PC-3 (cell line): ENCODE measurements at regions not wholly inside any gene's neighbourhood (a gene's known extent, or its start where the extent isn't known, plus 50 kb on each side); places are given as distances from the start of the nearest gene placed in this dataset.

Experiments
- ATAC-seq: fragments of 200-7000 bp; cut with Tn5 transposase; 2 replicates; pipeline ENCODE4 v1.9.1; 2020; ENCODE audit warnings: mild to moderate bottlenecking, moderate library complexity
- BruUV-seq: library from RNA; stranded (reverse); fragments of 400-500 nt; replicated peaks from 2 replicates; lab custom pipeline; 2021; lab: Mats Ljungman, UMichigan
- CTCF ChIA-PET: fragments of 300-600 bp; sonication (Branson Sonifier 250); formaldehyde crosslinking; loops from one replicate; lab custom pipeline; 2022; ENCODE audit warnings: antibody characterized with exemption; lab: Charles Lee
- POLR2A ChIA-PET: fragments of 300-600 bp; sonication (Branson Sonifier 250); formaldehyde crosslinking; loops from one replicate; lab custom pipeline; 2022; ENCODE audit warnings: antibody characterized with exemption; ENCODE audit not compliant: unreplicated experiment; lab: Charles Lee
- DNase-seq: peaks from one replicate; pipeline ENCODE4 v3.0.0-alpha.2; 2015
- H2AFZ ChIP-seq: fragments of 300-600 bp; sonication (generic); 2 replicates; pipeline ENCODE4 v1.6.0; 2016; ENCODE audit warnings: antibody characterized with exemption, low read length
- H3F3A ChIP-seq: fragments of 300-600 bp; sonication (generic); one replicate; pipeline ENCODE4 v1.6.0; 2017; ENCODE audit warnings: antibody characterized with exemption, low read length, control low read depth, mild to moderate bottlenecking; ENCODE audit not compliant: unreplicated experiment
- H3K27ac ChIP-seq: fragments of 300-600 bp; sonication (generic); 2 replicates; pipeline ENCODE4 v1.5.1; 2016; ENCODE audit warnings: mild to moderate bottlenecking, low read length
- H3K27me3 ChIP-seq: fragments of 300-600 bp; sonication (generic); 2 replicates; pipeline ENCODE4 v1.6.1; 2016; ENCODE audit warnings: low read length, mixed read lengths
- H3K36me3 ChIP-seq: fragments of 300-600 bp; sonication (generic); 2 replicates; pipeline ENCODE4 v1.6.1; 2016; ENCODE audit warnings: low read depth, mixed run types, low read length, mixed read lengths
- H3K4me1 ChIP-seq: fragments of 300-600 bp; sonication (generic); 2 replicates; pipeline ENCODE4 v1.5.1; 2016; ENCODE audit warnings: low read length; ENCODE audit not compliant: insufficient read depth
- H3K4me2 ChIP-seq: fragments of 300-600 bp; sonication (generic); 2 replicates; pipeline ENCODE4 v1.6.0; 2016; ENCODE audit warnings: low read length
- H3K4me3 ChIP-seq: fragments of 300-600 bp; sonication (generic); 2 replicates; pipeline ENCODE4 v1.5.1; 2016; ENCODE audit warnings: mild to moderate bottlenecking, low read length, mixed read lengths
- H3K79me2 ChIP-seq: fragments of 300-600 bp; sonication (generic); 2 replicates; pipeline ENCODE4 v1.6.1; 2017; ENCODE audit warnings: low read length, mixed read lengths
- H3K9ac ChIP-seq: fragments of 300-600 bp; sonication (generic); 2 replicates; pipeline ENCODE4 v1.6.0; 2016; ENCODE audit warnings: mild to moderate bottlenecking, low read length
- H3K9me2 ChIP-seq: fragments of 300-600 bp; sonication (generic); replicated peaks from 2 replicates; pipeline ENCODE4 v1.6.1; 2016; ENCODE audit warnings: mixed run types, low read length, mixed read lengths
- H3K9me3 ChIP-seq: fragments of 300-600 bp; sonication (generic); 2 replicates; pipeline ENCODE4 v1.6.1; 2016; ENCODE audit warnings: low read length, mixed read lengths
- H4K20me1 ChIP-seq: fragments of 300-600 bp; sonication (generic); 2 replicates; pipeline ENCODE4 v1.6.1; 2016; ENCODE audit warnings: low read length, mixed read lengths
- EZH2 ChIP-seq: fragments of 300-600 bp; sonication (generic); IDR thresholded peaks from one replicate; pipeline ENCODE4 v1.6.1; 2017; ENCODE audit warnings: antibody characterized with exemption, mild to moderate bottlenecking, low read length; ENCODE audit not compliant: unreplicated experiment
- EZH2phosphoT487 ChIP-seq: fragments of 300-600 bp; sonication (generic); IDR thresholded peaks from 2 replicates; pipeline ENCODE4 v1.6.1; 2018; ENCODE audit warnings: mild to moderate bottlenecking, antibody characterized with exemption, low read length, borderline replicate concordance
- intact Hi-C: fragments of 100-400 bp; cut with micrococcal nuclease; formaldehyde crosslinking; loops from 2 replicates; pipeline ENCODE4 v1.9.0; 2023
- TF ChIP-seq, protein P1 (sequence below): fragments of 300-600 bp; sonication (generic); conservative IDR thresholded peaks from 2 replicates; pipeline ENCODE4 v1.5.1; 2017; ENCODE audit warnings: antibody characterized with exemption, low read depth, mild to moderate bottlenecking, low read length

GRCh38 chr10:57260175-57260574, 899.1 kb upstream of the ZWINT start:
- Histone ChIP-seq H3K36me3 (no peaks in the 10 kb centered on the region), H3K27me3 (no peaks in the 10 kb centered on the region), H3K9me3 (0 out of 2 replicates have a peak, but pooled peaks cover 11% of the 10 kb centered on the region), H3K27ac (no peak overlapping the region), H3K4me1 (no peaks in the 10 kb centered on the region), H3K79me2 (no peaks in the 10 kb centered on the region), H4K20me1 (no peaks in the 10 kb centered on the region), H3K4me3 (no peak overlapping the region), H2AFZ (no peak overlapping the region), H3K4me2 (no peak overlapping the region), H3F3A (no peaks in the 10 kb centered on the region), H3K9me2 (no peaks in the 10 kb centered on the region), H3K9ac (no peak overlapping the region)
- ATAC-seq, result peak; percentile 94
- DNase-seq, result peak; percentile 63
- ChIA-PET POLR2A (no interaction called here), CTCF (no interaction called here)
- no TSS peak for BruUV-seq
- intact Hi-C loops, result no loop called here
- TF ChIP-seq, protein P1, sequence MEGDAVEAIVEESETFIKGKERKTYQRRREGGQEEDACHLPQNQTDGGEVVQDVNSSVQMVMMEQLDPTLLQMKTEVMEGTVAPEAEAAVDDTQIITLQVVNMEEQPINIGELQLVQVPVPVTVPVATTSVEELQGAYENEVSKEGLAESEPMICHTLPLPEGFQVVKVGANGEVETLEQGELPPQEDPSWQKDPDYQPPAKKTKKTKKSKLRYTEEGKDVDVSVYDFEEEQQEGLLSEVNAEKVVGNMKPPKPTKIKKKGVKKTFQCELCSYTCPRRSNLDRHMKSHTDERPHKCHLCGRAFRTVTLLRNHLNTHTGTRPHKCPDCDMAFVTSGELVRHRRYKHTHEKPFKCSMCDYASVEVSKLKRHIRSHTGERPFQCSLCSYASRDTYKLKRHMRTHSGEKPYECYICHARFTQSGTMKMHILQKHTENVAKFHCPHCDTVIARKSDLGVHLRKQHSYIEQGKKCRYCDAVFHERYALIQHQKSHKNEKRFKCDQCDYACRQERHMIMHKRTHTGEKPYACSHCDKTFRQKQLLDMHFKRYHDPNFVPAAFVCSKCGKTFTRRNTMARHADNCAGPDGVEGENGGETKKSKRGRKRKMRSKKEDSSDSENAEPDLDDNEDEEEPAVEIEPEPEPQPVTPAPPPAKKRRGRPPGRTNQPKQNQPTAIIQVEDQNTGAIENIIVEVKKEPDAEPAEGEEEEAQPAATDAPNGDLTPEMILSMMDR, result no peak
- TF ChIP-seq EZH2 (no peak), EZH2phosphoT487 (no peak)

GRCh38 chr10:57249615-57250281, 888.7 kb upstream of the ZWINT start:
- CTCF ChIA-PET, result no interaction called here
- no TSS peak for BruUV-seq
- intact Hi-C loops, result no loop called here
- no peak overlapping the region for H3K9ac ChIP-seq
- H3K27me3 ChIP-seq, result no peaks in the 10 kb centered on the region
- no peaks in the 10 kb centered on the region for H4K20me1 ChIP-seq
- POLR2A ChIA-PET, result no interaction called here
- H3K4me2 ChIP-seq, result no peak overlapping the region
- no peak overlapping the region for H3K27ac ChIP-seq
- no peaks in the 10 kb centered on the region for H3K36me3 ChIP-seq
- no peaks in the 10 kb centered on the region for H3K9me3 ChIP-seq
- ATAC-seq (no peak), DNase-seq (no peak)
- no peaks in the 10 kb centered on the region for H3K4me1 ChIP-seq
- H3K9me2 ChIP-seq, result no peaks in the 10 kb centered on the region
- TF ChIP-seq EZH2phosphoT487 (no peak), EZH2 (no peak)
- TF ChIP-seq, protein P1, result no peak
- H3K4me3 ChIP-seq, result no peak overlapping the region
- H3K79me2 ChIP-seq, result no peaks in the 10 kb centered on the region
- no peaks in the 10 kb centered on the region for H3F3A ChIP-seq
- no peak overlapping the region for H2AFZ ChIP-seq

GRCh38 chr10:57247271-57247670, 886.2 kb upstream of the ZWINT start:
- ChIA-PET CTCF (no interaction called here), POLR2A (no interaction called here)

More at GRCh38 chr10:57247271-57247670, 886.2 kb upstream of the ZWINT start:
- Histone ChIP-seq H3K9me3 (no peaks in the 10 kb centered on the region), H2AFZ (no peak overlapping the region), H3K79me2 (no peaks in the 10 kb centered on the region), H4K20me1 (no peaks in the 10 kb centered on the region), H3K27me3 (no peaks in the 10 kb centered on the region), H3K9me2 (no peaks in the 10 kb centered on the region), H3F3A (no peaks in the 10 kb centered on the region), H3K27ac (no peak overlapping the region), H3K4me2 (no peak overlapping the region), H3K36me3 (no peaks in the 10 kb centered on the region), H3K4me1 (no peaks in the 10 kb centered on the region), H3K9ac (no peak overlapping the region), H3K4me3 (no peak overlapping the region)
- no TSS peak for BruUV-seq
- ATAC-seq (no peak), DNase-seq (no peak)
- TF ChIP-seq EZH2, result no peak
- no peak for TF ChIP-seq EZH2phosphoT487
- TF ChIP-seq, protein P1, result no peak
- intact Hi-C loops, result no loop called here
